GM19324 (cell line): ENCODE measurements at regions not wholly inside any gene's neighbourhood (a gene's known extent, or its start where the extent isn't known, plus 50 kb on each side); places are given as distances from the start of the nearest gene placed in this dataset.
"Not testable (repeated sequence)": the region's sequence is repeated elsewhere in the genome, so short reads cannot be mapped to it uniquely, and the experiment has no call there.

ENCODE experiments used
- ATAC-seq: cut with Tn5 transposase; IDR thresholded peaks from one replicate; pipeline ENCODE4 v1.9.1; 2021; ENCODE audit warnings: mild to moderate bottlenecking, moderate library complexity; ENCODE audit not compliant: unreplicated experiment, low FRiP score

DNA sequence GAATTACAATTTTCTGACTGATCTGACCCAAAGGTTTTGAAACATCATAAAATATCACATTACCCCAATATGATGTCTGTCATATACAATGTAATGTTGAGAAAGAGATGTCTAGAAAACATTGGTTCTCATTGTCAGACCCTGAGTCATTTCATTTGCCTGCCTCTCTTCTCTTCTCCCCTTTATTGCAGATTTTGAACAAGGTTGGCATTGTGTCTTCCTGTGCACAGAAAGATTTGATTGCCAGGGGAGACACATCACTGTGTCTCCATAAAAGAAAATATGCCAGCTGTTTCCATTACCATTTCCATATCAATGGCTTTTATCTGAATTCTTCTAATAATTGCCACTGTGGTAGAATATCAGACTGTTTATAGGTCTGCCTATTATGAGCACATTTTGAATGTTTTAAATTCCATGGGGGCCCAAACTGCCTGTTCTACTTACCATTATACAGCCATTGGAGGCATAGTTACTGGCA is 65.6 kb downstream of the IFI44 start:
- no peak for ATAC-seq

- no peak for ATAC-seq
Measured at GRCh38 chr1:78716186-78716585, 66.6 kb downstream of the IFI44 start.

DNA sequence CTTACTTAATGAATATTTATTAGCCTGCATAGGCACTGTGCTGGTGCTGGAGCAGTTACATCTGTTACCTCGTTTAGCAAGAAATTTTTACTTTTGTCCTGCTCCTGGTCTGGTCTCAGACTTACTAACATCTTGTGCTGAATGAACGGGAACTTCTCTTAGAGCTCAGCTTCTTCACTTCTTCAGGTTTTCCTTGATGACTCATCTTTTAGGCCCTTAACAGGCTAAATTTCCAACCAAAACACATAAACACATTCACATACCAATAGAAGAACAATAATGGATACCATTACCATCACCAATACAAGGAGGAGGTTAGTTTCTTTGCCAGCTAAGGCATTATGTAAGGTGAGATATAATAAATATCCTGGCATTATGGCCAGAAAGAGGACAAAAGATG is 68.9 kb downstream of the IFI44 start:
- ATAC-seq: no peak

DNA sequence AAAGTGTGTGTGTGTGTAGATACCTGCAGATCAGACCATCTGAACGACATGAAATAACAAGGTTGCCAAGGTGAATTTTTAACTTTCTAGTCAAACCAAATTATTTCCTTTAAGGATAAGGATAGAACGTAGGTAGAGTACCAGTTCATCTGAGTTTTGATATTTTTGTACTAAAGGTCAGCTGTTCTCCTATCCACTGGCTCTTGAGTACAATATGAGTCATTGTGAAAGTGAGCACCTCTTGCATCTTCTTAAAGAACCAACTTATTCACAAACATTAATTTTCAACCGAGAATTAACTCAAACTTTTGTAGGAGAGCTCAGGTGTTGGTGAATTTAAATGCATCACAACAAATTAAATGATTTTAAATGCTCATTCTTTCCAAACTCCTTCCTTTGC is 71.5 kb downstream of the IFI44 start:
- no peak for ATAC-seq

DNA sequence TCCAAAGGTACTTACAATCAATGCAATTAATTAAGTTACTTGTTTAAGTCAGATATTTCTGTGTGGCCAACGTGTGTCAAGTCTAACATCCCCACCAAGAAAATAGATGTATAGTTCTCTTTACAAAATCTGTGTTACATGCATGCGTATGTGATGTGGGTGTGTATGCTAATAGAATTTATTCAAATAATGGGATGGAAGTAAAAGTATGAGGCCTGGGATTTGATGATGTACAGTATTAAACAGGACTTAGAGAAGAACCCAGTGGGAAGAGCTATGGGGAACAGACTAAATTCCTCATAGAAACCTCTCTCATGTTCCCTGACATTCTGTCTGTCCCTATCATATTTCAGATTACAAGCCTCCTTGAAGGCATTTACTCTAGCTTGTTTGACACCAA is 72.5 kb downstream of the IFI44 start:
- ATAC-seq: no peak

DNA sequence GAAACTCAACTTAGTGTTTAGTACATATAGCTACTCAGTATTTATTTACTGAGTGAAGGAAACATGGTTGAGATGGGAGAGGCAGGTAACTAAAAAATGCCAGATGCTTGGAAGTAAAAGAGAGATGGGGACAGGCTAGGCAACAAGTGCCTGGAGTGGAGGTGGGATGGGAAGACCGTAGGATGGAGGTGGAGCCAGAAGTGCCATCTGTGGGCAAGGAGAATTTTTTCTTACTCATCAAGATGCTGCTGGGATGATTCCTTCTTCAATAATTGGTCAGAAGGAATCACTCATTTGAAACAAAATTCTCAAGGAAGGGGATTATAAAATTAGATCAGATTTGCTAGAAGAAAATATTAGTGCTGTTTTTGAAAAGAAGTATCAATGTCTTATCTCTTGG is 72.9 kb downstream of the IFI44 start:
- ATAC-seq: no peak

GRCh38 chr1:78722947-78723346 is 73.3 kb downstream of the IFI44 start:
- no peak for ATAC-seq

DNA sequence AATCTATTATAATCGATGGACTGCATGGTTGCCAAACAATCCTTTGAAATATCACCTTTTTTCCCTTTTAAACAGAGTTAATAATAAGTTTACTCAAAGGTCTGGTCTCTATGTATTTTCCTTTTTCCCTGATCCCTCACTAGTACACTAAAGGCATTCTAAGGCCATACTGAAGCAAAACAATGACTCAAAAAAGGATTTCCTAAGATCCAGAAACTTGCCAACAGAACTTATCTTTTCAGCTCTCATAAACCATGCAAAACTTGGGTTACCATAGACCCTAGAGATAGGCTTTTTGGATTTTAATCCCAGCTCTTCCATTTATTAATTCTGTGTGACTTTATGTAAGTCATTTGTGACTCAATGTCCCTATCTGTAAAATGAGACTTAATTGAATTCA is 77.1 kb downstream of the IFI44 start:
- ATAC-seq: no peak

- ATAC-seq: no peak
Measured at GRCh38 chr1:78728359-78728758, 78.7 kb downstream of the IFI44 start.

GRCh38 chr1:78730054-78730453 is 80.4 kb downstream of the IFI44 start:
- ATAC-seq: no peak

GRCh38 chr1:78731674-78732073 is 82.0 kb downstream of the IFI44 start:
- ATAC-seq: no peak

DNA sequence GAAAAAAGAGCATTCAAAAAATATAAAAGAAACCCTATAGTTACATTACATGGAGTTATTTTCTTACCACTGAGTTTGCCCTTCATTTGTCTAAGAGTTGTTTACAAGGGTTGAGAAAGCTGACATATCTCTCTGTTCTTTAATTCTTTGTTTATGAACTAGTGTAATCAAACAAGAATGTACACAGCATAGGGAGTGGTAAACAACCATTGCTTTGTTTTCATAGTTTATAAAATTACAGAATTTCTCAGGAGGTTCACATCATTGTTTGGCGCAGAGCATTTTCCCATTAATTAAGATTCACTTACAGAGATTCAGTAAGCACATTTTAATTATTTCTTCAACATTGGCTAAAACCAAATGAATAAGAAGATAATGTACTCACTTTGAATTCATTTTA is 87.6 kb downstream of the IFI44 start:
- ATAC-seq: no peak

DNA sequence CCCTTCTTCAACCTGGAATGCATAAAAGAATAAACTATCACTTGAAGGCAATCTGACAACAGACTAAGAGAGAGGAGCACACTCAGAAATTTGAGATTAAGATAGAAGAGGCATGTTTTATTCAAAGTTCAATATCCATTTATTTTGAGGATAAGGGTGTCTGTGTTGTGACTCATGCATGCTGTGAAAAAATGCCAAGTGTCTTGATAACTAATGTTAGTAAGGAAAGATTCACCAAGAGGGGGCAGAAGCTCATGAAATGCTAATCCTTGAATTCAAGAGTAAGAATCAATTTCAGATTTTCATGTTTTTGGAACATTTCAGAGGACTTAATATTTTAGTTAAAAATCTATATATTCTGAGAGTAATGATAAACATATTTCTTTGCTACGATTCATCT is 94.0 kb downstream of the IFI44 start:
- no peak for ATAC-seq

DNA sequence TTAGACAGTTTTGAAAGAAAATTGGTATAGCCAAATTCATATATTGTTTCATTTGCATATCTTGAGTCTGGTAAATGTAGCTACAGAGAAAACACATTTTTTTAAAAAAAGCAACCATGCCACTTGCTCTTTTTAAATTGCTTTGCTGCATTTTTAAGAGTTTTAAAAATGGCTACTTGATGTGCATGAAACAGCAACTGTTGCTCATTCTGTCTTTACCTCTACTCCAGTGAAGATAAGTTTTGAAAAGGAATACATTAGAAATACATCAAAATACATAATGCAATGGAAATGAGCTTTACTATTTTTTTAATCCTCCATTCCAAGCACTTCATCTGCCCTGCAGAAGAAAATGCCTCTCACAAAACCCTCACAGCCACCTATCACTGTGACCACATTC is 95.5 kb downstream of the IFI44 start:
- ATAC-seq: no peak

GRCh38 chr1:78753679-78754078 is 104.0 kb downstream of the IFI44 start:
- ATAC-seq: not testable (repeated sequence)

- ATAC-seq: no peak
Measured at GRCh38 chr1:78755986-78756385, 106.4 kb downstream of the IFI44 start.

GRCh38 chr1:78758506-78758905 is 108.9 kb downstream of the IFI44 start:
- no peak for ATAC-seq

GRCh38 chr1:78759881-78760280 is 110.2 kb downstream of the IFI44 start:
- ATAC-seq: no peak

- ATAC-seq: no peak
Measured at GRCh38 chr1:78760858-78761257, 111.2 kb downstream of the IFI44 start.

DNA sequence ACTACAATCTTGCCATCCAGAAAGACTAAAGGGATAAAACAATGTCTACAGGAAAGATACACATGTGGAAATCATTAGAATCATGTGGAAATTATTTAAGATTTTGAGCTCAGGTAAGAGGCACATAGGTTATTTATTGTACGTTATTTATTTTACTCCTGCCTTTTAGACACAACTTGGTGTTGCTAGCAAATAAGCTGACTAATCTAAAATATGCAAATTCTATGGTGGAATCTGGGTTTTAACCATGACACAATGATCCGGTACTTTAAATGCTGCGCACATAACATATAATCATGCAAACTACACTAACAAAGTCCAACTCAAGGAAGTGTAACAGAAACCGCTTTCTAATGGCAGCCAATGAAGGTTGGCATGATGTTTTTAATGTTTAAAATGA is 112.5 kb downstream of the IFI44 start:
- no peak for ATAC-seq

DNA sequence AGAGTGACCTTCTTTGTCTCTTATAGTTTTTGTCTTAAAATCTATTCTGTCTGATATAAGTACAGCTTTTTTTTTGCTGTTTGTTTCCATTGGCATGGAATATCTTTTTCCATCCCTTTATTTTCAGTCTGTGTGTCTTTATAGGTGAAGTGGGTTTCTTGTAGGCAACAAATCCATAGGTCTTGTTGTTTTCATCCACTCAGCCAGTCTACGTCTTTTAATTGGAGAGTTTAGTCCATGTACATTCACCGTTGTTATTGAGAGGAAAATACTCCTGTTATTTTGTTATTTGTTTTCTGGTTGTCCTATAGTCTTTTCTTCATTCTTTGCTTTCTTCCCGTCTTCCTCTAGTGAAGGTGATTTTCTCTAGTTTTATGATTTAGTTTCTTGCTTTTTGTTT is 115.9 kb downstream of the IFI44 start:
- no peak for ATAC-seq

DNA sequence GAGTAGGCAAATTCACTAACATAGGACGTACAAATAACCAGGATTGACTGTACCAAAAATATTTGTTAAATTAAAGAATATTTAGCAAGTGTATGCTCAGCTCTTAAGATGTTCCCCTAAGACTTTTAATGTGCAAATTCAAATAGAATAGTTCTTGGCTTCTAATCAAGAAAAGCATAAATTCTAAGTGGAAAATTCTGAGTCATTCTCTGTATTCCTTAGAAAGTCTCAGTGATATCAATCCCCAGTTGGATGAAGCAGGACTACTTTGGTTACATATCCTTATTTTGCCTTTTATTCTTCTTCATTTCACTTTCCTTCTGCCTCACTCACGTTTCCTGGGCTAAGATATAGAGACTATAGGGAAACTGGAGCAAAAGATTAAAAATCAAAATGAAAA is 130.2 kb downstream of the IFI44 start:
- ATAC-seq: no peak

DNA sequence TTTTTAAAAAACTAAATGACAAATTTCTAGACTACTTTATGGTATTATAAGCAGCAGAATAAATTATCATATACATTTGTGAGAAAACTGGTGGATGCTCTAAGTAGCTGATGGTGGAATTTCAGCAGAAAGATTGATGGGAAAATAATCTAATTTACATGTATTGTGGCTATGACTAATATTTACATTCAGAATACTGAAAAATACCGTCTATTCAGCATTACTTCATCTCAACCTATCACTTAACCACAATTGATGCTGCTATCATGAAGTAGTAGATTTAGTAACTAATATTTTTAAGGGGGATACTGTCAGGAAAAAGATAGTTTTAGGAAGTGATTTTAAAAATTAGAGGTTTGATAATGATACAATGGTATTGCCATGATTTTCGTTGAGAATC is 137.9 kb downstream of the IFI44 start:
- ATAC-seq: no peak
